ENCODE measurements at regions not wholly inside any gene's neighbourhood (a gene's known extent, or its start where the extent isn't known, plus 50 kb on each side); places are given as distances from the start of the nearest gene placed in this dataset.
"Not testable (repeated sequence)": the region's sequence is repeated elsewhere in the genome, so short reads cannot be mapped to it uniquely, and the experiment has no call there.

DNA sequence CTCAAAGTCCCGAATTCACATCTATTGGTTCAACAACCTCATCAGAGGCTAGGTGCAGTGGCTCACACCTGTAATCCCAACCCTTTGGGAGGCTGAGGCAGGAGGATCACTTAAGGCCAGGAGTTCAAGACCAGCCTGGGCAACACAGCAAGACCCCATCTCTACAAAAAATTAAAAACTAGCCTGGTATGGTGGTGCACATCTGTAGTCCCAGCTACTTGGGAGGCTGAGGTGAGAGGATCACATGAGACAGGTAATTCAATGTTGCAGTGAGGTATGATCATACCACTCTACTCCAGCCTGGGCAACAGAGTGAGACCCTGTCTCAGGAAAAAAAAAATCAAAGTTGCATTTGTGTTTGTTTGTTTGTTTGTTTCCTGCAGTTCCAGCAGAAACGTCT lies 80.1 kb upstream of the RAI2 start:
- TF ChIP-seq, protein P1, sequence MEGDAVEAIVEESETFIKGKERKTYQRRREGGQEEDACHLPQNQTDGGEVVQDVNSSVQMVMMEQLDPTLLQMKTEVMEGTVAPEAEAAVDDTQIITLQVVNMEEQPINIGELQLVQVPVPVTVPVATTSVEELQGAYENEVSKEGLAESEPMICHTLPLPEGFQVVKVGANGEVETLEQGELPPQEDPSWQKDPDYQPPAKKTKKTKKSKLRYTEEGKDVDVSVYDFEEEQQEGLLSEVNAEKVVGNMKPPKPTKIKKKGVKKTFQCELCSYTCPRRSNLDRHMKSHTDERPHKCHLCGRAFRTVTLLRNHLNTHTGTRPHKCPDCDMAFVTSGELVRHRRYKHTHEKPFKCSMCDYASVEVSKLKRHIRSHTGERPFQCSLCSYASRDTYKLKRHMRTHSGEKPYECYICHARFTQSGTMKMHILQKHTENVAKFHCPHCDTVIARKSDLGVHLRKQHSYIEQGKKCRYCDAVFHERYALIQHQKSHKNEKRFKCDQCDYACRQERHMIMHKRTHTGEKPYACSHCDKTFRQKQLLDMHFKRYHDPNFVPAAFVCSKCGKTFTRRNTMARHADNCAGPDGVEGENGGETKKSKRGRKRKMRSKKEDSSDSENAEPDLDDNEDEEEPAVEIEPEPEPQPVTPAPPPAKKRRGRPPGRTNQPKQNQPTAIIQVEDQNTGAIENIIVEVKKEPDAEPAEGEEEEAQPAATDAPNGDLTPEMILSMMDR (IDR thresholded peaks at IDR 0.05 in 2 of 3, conservative IDR thresholded peaks at IDR 0.05 in 1 of 3; ENCODE audit: insufficient read depth in 2 of 3, low read depth in 1 of 3, low read length in 3 of 3): not testable (repeated sequence)
- TF ChIP-seq NKRF (IDR thresholded peaks at IDR 0.05; ENCODE audit: borderline replicate concordance); BACH1 (tag; IDR thresholded peaks at IDR 0.05); ZNF76 (CRISPR knock-in tag; IDR thresholded peaks at IDR 0.05; ENCODE audit: borderline replicate concordance); FOXJ3 (CRISPR knock-in tag; IDR thresholded peaks at IDR 0.05): not testable (repeated sequence)
- TF ChIP-seq, protein P2, sequence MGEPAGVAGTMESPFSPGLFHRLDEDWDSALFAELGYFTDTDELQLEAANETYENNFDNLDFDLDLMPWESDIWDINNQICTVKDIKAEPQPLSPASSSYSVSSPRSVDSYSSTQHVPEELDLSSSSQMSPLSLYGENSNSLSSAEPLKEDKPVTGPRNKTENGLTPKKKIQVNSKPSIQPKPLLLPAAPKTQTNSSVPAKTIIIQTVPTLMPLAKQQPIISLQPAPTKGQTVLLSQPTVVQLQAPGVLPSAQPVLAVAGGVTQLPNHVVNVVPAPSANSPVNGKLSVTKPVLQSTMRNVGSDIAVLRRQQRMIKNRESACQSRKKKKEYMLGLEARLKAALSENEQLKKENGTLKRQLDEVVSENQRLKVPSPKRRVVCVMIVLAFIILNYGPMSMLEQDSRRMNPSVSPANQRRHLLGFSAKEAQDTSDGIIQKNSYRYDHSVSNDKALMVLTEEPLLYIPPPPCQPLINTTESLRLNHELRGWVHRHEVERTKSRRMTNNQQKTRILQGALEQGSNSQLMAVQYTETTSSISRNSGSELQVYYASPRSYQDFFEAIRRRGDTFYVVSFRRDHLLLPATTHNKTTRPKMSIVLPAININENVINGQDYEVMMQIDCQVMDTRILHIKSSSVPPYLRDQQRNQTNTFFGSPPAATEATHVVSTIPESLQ (CRISPR knock-in tag; IDR thresholded peaks at IDR 0.05): not testable (repeated sequence)
- TF ChIP-seq, protein P3, sequence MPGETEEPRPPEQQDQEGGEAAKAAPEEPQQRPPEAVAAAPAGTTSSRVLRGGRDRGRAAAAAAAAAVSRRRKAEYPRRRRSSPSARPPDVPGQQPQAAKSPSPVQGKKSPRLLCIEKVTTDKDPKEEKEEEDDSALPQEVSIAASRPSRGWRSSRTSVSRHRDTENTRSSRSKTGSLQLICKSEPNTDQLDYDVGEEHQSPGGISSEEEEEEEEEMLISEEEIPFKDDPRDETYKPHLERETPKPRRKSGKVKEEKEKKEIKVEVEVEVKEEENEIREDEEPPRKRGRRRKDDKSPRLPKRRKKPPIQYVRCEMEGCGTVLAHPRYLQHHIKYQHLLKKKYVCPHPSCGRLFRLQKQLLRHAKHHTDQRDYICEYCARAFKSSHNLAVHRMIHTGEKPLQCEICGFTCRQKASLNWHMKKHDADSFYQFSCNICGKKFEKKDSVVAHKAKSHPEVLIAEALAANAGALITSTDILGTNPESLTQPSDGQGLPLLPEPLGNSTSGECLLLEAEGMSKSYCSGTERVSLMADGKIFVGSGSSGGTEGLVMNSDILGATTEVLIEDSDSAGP (CRISPR knock-in tag; IDR thresholded peaks at IDR 0.05): not testable (repeated sequence)

Data from K562 (cell line).